ENCODE measurements at regions not wholly inside any gene's neighbourhood (a gene's known extent, or its start where the extent isn't known, plus 50 kb on each side); places are given as distances from the start of the nearest gene placed in this dataset.
A peak's percentile ranks its signal among the peaks of the same experiment; 100 is the strongest.

- Histone ChIP-seq H2AFZ (ENCODE audit: low read depth, low read length) (no peak overlapping the region), H3F3A (ENCODE audit: insufficient read depth, low read length, poor library complexity, severe bottlenecking) (no peaks in the 10 kb centered on the region), H3K9me2 (ENCODE audit: insufficient read depth, low read length) (no peaks in the 10 kb centered on the region), H3K27ac (ENCODE audit: low read length) (no peak overlapping the region), H3K9ac (ENCODE audit: low read length) (no peak overlapping the region), H3K4me2 (ENCODE audit: low read length) (no peak overlapping the region), H4K20me1 (ENCODE audit: insufficient read depth) (no peaks in the 10 kb centered on the region), H3K36me3 (ENCODE audit: insufficient read depth, low read length) (no peaks in the 10 kb centered on the region), H3K27me3 (ENCODE audit: insufficient read depth, low read depth, low read length) (no peaks in the 10 kb centered on the region), H3K79me2 (replicated peaks; ENCODE audit: insufficient read depth, low read length) (no peaks in the 10 kb centered on the region), H3K4me3 (ENCODE audit: low read length) (no peak overlapping the region), H3K9me3 (ENCODE audit: low read length) (no peaks in the 10 kb centered on the region)
- TF ChIP-seq EP300 (conservative IDR thresholded peaks at IDR 0.05; ENCODE audit: poor library complexity, severe bottlenecking) (no peak), TAF1 (IDR thresholded peaks at IDR 0.05; ENCODE audit: low read depth) (no peak), SMC3 (conservative IDR thresholded peaks at IDR 0.05; ENCODE audit: poor library complexity) (no peak), POLR2AphosphoS5 (IDR thresholded peaks at IDR 0.05) (no peak), CTCF (IDR thresholded peaks at IDR 0.05; ENCODE audit: poor library complexity, severe bottlenecking) (no peak), EZH2 (IDR thresholded peaks at IDR 0.05; ENCODE audit: borderline replicate concordance, insufficient read depth, low read length, poor library complexity, severe bottlenecking) (no peak), RAD21 (conservative IDR thresholded peaks at IDR 0.05) (no peak), MXI1 (conservative IDR thresholded peaks at IDR 0.05; ENCODE audit: poor library complexity, severe bottlenecking) (no peak), REST (IDR thresholded peaks at IDR 0.05; ENCODE audit: borderline replicate concordance) (no peak)
Measured at GRCh38 chr5:167759057-167759821, 532.2 kb upstream of the WWC1 start.

GRCh38 chr5:167763772-167764171 lies 527.7 kb upstream of the WWC1 start:
- H3K27me3 ChIP-seq (ENCODE audit: insufficient read depth, low read depth, low read length): no peaks in the 10 kb centered on the region
- H3K4me2 ChIP-seq (ENCODE audit: low read length): peak overlapping the region; percentile 41
- no peaks in the 10 kb centered on the region for H3K9me2 ChIP-seq (ENCODE audit: insufficient read depth, low read length)
- H3K27ac ChIP-seq (ENCODE audit: low read length): peak overlapping the region; percentile 86
- no peaks in the 10 kb centered on the region for H3K36me3 ChIP-seq (ENCODE audit: insufficient read depth, low read length)
- H3K4me3 ChIP-seq (ENCODE audit: low read length): peak overlapping the region; percentile 44
- no peaks in the 10 kb centered on the region for H3F3A ChIP-seq (ENCODE audit: insufficient read depth, low read length, poor library complexity, severe bottlenecking)
- peak; percentile 36 for TF ChIP-seq REST (IDR thresholded peaks at IDR 0.05; ENCODE audit: borderline replicate concordance)
- TF ChIP-seq MXI1 (conservative IDR thresholded peaks at IDR 0.05; ENCODE audit: poor library complexity, severe bottlenecking): no peak
- H3K9me3 ChIP-seq (ENCODE audit: low read length): no peaks in the 10 kb centered on the region
- no peak overlapping the region for H2AFZ ChIP-seq (ENCODE audit: low read depth, low read length)
- no peaks in the 10 kb centered on the region for H4K20me1 ChIP-seq (ENCODE audit: insufficient read depth)
- H3K79me2 ChIP-seq (replicated peaks; ENCODE audit: insufficient read depth, low read length): no peaks in the 10 kb centered on the region
- peak overlapping the region; percentile 46 for H3K9ac ChIP-seq (ENCODE audit: low read length)
